Hematopoietic multipotent progenitor cell treated with erythropoietin and hydrocortisone succinate and interleukin-3 and kit ligand, for 17 days (in vitro differentiated cells): ENCODE measurements at regions not wholly inside any gene's neighbourhood (a gene's known extent, or its start where the extent isn't known, plus 50 kb on each side); places are given as distances from the start of the nearest gene placed in this dataset.

Experiments used
- DNase-seq: peaks from one replicate; pipeline ENCODE4 v3.0.0-alpha.2; 2015; ENCODE audit warnings: low spot score

GRCh38 chr10:123494301-123494808 is 171.8 kb upstream of the GPR26 start:
- DNase-seq, result no peak

GRCh38 chr10:123496375-123496774 is 169.8 kb upstream of the GPR26 start:
- DNase-seq, result no peak

GRCh38 chr10:123496996-123497660 is 169.0 kb upstream of the GPR26 start:
- DNase-seq, result no peak

DNA sequence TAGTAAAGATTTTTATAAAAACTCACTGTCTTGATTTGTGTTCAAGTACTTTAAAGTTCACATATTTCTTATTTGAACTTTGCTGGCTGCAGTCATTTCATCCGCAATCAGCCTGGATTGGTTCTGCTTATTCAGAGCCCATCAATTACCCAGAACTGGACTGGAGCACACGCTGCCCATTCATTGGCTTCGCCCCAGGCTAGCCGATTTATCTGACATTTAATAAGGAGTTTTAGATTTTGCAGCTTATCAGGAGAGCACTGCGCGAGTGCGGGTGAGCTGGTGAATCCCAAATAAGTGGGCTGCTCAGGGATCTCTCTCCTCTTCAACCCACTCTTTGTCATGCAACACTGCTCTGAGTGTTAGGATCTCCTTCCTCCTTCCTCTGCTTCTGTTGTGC is 166.0 kb upstream of the GPR26 start:
- no peak for DNase-seq

- DNase-seq, result no peak
Observed at GRCh38 chr10:123501148-123501547, 165.0 kb upstream of the GPR26 start.

DNA sequence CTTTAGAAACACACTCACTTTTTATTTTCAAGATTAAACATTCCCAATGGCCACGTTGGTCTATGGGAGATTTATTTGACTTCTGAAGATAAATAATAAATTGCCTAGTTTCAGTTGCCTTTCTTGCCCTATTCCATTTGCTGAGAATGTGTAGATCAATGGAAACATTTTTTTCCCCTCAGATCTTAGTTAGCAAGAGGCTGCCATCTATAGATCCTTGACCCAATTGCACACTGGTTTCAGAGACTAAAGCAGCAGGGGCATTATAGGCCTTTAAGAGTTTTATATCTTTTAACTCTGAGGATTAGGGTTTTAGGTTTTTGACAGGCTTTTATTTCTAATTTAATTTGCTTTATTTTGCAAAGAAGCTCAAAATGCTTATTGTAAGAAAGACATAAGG is 163.2 kb upstream of the GPR26 start:
- DNase-seq, result no peak

DNA sequence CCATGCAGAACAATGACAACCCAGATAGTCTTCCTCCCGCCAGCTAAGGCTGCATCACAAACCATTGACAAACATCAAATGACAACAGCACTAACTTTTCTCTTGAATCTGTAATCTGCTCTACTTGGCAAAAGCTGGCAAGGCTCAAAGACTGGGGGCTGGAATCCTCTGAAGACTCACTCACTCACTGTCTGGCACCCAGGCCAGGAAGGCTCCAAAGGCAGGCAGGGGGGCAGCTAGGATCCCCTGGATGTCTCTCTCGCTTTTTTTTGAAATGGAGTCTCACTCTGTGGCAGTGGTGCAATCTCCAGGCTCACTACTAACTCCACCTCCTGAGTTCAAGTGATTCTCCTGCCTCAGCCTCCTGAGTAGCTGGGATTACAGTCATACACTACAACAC is 159.7 kb upstream of the GPR26 start:
- no peak for DNase-seq

- DNase-seq, result no peak
Observed at GRCh38 chr10:123507298-123507697, 158.9 kb upstream of the GPR26 start.

DNA sequence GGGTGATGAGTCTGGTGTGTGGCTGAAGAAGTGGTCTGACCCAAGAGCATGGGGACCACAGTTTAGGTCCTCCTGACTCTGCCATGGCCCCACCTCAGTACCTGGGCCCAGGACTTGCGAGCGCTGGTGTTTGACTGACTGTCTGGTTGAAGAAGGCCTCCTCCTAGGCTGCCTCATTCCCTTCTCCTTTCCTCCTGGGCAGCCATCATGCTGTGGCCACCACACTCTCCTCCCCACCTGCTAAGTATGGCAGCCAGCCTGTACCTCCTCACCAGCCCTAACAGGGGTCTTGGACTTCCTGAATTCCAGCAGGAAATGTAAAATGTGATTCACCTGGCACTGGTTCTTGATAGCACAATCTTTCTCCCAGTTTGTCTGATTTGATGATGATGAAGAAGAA is 156.8 kb upstream of the GPR26 start:
- no peak for DNase-seq

DNA sequence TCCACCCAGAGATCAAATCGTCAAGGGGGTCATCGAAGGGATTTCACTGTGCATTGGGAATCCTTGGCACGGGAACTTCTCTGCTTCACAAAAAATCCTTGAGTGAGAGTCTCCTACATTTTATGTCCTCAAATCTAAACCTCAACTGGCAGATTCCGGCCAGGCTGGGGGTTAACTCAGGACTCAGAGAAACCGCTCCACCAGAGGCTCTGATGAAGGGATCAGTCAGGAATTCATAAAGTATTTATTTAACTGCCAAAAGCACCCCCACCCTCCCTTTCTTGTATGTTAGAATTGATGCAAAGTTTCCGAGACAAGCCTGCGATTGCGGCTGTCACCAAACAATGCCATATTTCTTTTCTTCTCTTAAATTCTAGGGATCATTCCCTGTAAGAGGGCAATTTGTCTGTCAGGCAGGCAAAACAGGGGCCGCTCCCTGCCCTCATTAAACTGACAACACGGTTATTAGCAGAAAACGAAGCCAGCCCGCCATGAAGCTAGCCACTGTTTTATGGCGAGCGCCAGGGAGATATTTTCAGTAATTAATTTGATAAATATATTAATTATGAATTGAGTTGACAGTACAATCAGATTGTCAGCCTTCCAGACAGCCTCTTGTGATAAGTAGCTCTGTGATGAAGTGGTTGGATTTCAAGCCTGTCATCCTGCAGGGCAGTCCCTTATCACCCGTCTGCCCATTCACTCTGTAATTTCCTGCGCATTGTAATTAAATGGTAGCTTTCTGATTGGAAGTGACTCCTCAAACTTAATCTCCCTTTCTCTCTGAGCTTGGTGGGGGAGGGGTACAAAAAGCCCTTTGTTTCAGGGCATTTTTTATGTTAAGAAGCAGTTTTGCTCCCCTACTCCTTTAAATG is 153.0 kb upstream of the GPR26 start:
- no peak for DNase-seq

GRCh38 chr10:123513870-123514269 is 152.3 kb upstream of the GPR26 start:
- no peak for DNase-seq

- DNase-seq, result no peak
Observed at GRCh38 chr10:123514996-123515395, 151.2 kb upstream of the GPR26 start.

GRCh38 chr10:123515661-123516060 is 150.5 kb upstream of the GPR26 start:
- DNase-seq, result no peak

DNA sequence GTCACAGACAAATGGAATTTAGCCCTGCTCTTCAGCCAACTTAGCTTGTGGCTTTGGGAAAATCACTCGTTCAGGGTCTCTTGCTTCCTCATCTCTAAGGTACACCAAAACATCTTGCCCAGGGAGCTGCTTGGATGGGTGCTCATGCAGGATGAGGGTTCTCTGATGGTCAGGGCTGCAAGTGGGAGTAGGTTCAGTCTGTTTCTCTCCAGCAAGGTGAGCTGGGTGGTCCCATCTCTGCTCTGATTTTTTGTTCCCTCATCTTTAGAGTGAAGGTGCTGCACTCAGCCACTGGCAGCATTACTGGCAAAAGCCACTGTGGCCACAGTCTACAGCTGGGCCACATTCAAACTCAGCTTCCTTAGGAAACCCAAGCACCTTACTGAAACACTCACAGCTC is 149.9 kb upstream of the GPR26 start:
- DNase-seq, result no peak

DNA sequence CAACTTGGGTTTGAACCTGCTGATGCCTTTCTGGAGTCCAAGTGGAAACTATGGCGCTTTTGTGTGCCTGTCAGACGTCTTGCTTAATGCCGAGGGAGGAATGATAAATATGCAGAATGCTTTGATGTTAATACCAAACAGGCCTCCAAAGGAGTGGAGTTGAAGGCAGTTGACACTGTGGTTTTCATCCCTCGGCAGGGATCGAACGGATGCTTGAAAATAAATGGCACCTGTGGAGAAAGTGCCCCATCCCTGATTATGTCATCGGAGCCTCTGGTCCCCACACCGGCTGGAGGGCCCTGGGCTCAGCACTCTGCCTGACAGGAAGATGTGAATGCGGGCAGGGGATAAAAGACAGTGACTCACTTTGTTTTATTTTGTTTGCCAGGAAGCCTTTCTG is 148.7 kb upstream of the GPR26 start:
- no peak for DNase-seq

DNA sequence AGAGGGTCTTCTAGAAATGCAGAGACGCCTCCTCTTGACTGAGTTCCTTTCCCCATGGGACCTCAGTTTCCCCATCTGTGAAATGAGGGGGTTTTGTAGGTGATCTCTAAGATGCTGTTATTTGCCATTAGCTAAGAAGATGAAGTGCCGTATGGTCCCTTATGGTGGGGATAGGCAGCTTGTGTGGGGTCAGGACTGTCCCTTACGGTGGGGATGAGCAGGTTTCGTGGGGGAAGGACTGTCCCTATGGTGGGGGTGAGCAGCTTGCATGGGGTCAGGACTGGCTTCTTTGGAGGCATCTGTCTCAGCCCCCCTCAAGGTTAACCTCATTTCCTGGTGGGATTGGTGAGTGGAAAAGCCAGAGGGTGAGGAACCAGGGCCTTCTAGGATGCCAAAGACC is 148.3 kb upstream of the GPR26 start:
- no peak for DNase-seq

- no peak for DNase-seq
Observed at GRCh38 chr10:123518765-123519164, 147.4 kb upstream of the GPR26 start.

DNA sequence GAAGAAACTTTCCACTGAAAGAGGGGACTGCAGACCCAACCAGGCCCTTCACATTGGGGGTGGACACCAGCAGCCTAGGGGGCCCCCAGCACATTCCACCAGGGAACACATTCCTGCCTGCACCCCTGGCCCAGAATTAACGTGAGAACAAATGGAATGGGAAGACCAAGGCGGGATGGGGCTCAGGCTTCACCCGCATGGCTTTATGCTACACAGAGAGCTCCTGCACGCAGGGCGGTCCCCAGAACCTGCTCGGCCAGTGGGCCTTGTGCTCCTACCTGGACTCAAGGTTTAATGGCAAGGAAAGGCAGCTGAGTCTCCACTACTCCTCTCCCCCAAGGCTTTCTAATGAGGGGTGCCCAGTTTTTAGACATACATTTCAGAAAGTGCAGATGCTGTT is 146.3 kb upstream of the GPR26 start:
- no peak for DNase-seq

DNA sequence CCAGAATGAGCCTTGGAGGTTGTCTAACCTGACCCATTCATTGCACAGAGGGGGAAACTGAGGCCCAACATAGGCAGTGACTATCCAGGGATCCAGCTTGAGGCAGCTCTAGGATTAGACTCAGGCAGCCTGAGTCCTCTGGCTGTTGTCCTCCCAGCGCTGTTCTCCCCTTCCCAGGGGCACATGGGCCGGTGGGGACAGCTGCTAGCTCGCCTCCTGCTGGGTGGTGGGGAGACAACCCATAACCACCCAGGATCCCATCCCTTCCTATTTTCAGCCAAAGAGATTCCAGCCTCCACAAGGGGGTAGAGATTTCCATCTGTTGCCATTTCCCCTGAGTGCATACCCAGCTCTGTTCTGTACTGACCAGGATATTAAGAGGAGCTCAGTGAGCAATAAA is 145.1 kb upstream of the GPR26 start:
- no peak for DNase-seq

GRCh38 chr10:123521556-123521955 is 144.6 kb upstream of the GPR26 start:
- DNase-seq, result no peak

GRCh38 chr10:123522702-123523312 is 143.3 kb upstream of the GPR26 start:
- no peak for DNase-seq

GRCh38 chr10:123523833-123524232 is 142.3 kb upstream of the GPR26 start:
- no peak for DNase-seq
